Thyroid gland (tissue), 4 donors: ENCODE measurements at regions not wholly inside any gene's neighbourhood (a gene's known extent, or its start where the extent isn't known, plus 50 kb on each side); places are given as distances from the start of the nearest gene placed in this dataset.

Source experiments
- CTCF ChIP-seq, 6 experiments: fragments of 200-600 bp in 3 of 6; fragments of 450-650 bp in 3 of 6; sonication (generic) in 3 of 6; IDR thresholded peaks; one replicate each; pipeline ENCODE4 v1.5.1; 2016 to 2019; ENCODE audit warnings: antibody characterized with exemption in 6 of 6, mild to moderate bottlenecking in 2 of 6, inconsistent platforms in 1 of 6, moderate library complexity in 1 of 6
- POLR2A ChIP-seq, 2 donors: fragments of 450-650 bp; IDR thresholded peaks; one replicate each; pipeline ENCODE4 v1.6.1; 2017; ENCODE audit warnings: antibody characterized with exemption in 2 of 2, mild to moderate bottlenecking in 2 of 2, moderate library complexity in 1 of 2

GRCh38 chr2:238709325-238710025 is 138.4 kb upstream of the TWIST2 start:
- no peak for TF ChIP-seq CTCF (IDR thresholded peaks at IDR 0.05)
- TF ChIP-seq POLR2A (IDR thresholded peaks at IDR 0.05) = no peak
